ENCODE measurements at regions not wholly inside any gene's neighbourhood (a gene's known extent, or its start where the extent isn't known, plus 50 kb on each side); places are given as distances from the start of the nearest gene placed in this dataset.

GRCh38 chr4:10746371-10747171 lies 62.0 kb upstream of the CLNK start (continued):
- TF ChIP-seq ZNF488 (tag by site-specific recombination; IDR thresholded peaks at IDR 0.05): no peak

GRCh38 chr4:10743357-10743756 lies 58.8 kb upstream of the CLNK start:
- CTCF ChIA-PET: no interaction called here
- Histone ChIP-seq H3K36me3 (ENCODE audit: control insufficient read depth in 2 of 2, insufficient read depth in 1 of 2, low read length in 2 of 2) (no peaks in the 10 kb centered on the region), H3K9me3 (ENCODE audit: control insufficient read depth, insufficient read depth, low read depth, low read length) (no peaks in the 10 kb centered on the region), H3K4me1 (ENCODE audit: control insufficient read depth, insufficient read depth, low read length) (peaks cover 8% of the 10 kb centered on the region; the same call in 1 of the 2 replicates), H3K27ac (ENCODE audit: extremely low read depth, low read depth, low read length) (no peak overlapping the region), H3K4me3 (ENCODE audit: low read depth, low read length) (no peak overlapping the region)
- POLR2A ChIA-PET: no interaction called here
- TF ChIP-seq KLF10 (tag by site-specific recombination; IDR thresholded peaks at IDR 0.05) (no peak), ZNF335 (tag by site-specific recombination; conservative IDR thresholded peaks at IDR 0.05) (no peak), ZNF501 (tag by site-specific recombination; IDR thresholded peaks at IDR 0.05) (no peak), PRDM2 (tag by site-specific recombination; IDR thresholded peaks at IDR 0.05; ENCODE audit: borderline replicate concordance) (no peak), ZNF664 (tag by site-specific recombination; IDR thresholded peaks at IDR 0.05) (no peak), CTCF (tag by site-specific recombination; IDR thresholded peaks at IDR 0.05) (no peak), ZNF239 (tag by site-specific recombination; IDR thresholded peaks at IDR 0.05) (no peak), SP3 (tag by site-specific recombination; IDR thresholded peaks at IDR 0.05) (no peak), ZNF398 (tag by site-specific recombination; IDR thresholded peaks at IDR 0.05) (no peak), MZF1 (tag by site-specific recombination; IDR thresholded peaks at IDR 0.05; ENCODE audit: borderline replicate concordance) (no peak), ZNF341 (tag by site-specific recombination; IDR thresholded peaks at IDR 0.05; ENCODE audit: low read depth) (no peak), EGR2 (tag by site-specific recombination; IDR thresholded peaks at IDR 0.05; ENCODE audit: low read depth) (no peak), KLF17 (tag by site-specific recombination; IDR thresholded peaks at IDR 0.05) (no peak), ZNF155 (tag by site-specific recombination; IDR thresholded peaks at IDR 0.05) (no peak), PRDM4 (tag by site-specific recombination; IDR thresholded peaks at IDR 0.05) (no peak), ZNF776 (tag by site-specific recombination; IDR thresholded peaks at IDR 0.05; ENCODE audit: borderline replicate concordance) (no peak)
